ENCODE measurements at regions not wholly inside any gene's neighbourhood (a gene's known extent, or its start where the extent isn't known, plus 50 kb on each side); places are given as distances from the start of the nearest gene placed in this dataset.

DNA sequence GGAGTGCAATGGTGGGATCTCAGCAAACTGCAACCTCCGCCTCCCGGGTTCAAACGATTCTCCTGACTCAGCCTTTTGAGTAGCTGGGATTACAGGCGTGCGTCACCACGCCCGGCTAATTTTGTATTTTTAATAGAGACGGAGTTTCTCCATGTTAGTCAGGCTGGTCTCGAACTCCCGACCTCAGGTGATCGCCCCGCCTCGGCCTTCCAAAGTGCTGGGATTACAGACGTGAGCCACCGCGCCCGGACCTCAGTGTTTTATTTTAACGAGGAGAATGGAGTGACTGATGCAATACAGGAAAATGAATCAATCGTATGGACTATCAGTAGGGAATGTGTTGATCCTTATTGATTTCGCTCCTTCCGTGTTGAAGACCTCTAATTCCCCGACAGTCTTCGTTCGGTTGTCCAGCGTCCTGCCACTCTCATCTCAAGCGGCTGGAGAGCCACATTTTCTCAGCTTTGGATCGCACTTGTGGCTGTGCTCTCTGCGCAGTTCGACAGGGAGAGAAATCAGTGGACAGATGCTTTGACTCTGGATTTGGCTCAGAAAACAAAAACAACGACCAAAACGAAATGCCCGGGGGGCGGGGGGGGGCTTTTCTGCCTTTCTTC is 166.2 kb downstream of the TRIM27 start:
- Mint-ChIP-seq H3K9me3 (peaks cover 4% of the 10 kb centered on the region), H3K27ac (no peak overlapping the region), H3K4me3 (no peak overlapping the region), H3K4me1 (no peaks in the 10 kb centered on the region), H3K36me3 (ENCODE audit: low read depth) (no peaks in the 10 kb centered on the region), H3K27me3 (peaks cover 1% of the 10 kb centered on the region)
- intact Hi-C loops (cut with micrococcal nuclease), result no loop called here
- DNase-seq, result no peak

DNA sequence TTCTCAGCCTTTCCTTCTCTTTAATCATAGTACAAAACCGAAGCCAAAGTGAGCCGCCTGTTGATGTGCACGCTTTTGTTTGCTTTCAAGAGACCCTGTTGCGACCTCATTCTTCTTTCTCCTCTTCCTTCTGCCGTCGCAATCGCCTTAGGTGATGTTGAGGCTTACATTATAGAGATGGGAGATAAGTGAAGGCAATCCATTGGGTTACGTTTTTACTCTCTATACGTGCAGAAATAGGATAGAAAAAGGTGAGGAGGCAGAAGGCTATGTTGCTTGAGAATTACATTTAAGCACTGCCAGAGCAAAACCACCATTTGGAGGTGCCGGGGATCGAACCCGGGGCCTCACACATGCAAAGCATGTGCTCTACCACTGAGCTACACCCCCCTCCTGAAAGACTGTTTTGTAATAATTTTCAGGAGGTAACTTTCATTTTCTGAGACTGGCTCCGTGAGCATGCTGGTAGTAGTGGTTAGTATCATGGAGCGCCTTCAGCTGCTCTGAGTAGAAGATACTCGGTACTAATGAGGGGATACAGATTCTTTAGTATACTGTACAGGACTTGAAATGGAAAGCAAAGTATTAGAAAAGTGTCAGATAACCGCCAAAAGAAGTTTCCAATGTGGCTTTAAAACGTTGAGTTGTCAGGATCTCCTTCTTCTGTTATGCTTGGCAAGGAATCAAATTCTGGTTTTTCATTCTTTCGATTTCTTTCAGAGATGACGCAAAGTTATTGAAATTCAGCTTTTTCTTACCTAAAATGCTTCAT is 165.6 kb downstream of the TRIM27 start:
- Mint-ChIP-seq H3K4me3 (no peak overlapping the region), H3K36me3 (ENCODE audit: low read depth) (no peaks in the 10 kb centered on the region), H3K27me3 (peaks cover 2% of the 10 kb centered on the region), H3K9me3 (peaks cover 4% of the 10 kb centered on the region), H3K27ac (no peak overlapping the region), H3K4me1 (no peaks in the 10 kb centered on the region)
- intact Hi-C loops (cut with micrococcal nuclease), result no loop called here
- no peak for DNase-seq

DNA sequence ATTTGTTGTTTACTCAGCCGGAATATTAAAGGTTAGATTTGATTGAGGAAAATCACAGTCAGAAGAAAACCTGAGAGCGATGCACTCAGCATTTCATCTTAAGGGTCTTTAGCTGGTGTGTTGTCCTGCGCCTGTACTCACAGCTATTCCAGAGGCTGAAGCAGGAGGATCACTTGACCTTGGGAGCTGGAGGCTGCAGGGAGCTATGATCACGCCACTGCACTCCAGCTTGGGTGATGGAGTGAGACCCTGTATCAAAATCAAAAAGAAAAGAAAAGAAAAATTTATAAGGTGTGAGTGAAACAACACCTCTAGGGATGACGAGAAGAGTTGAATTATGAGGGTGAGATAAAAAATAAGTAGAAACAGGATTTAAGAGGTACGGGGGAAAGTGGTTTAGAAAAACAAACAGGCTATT is 165.0 kb downstream of the TRIM27 start:
- Mint-ChIP-seq H3K9me3 (peaks cover 4% of the 10 kb centered on the region), H3K27ac (no peak overlapping the region), H3K4me3 (no peak overlapping the region), H3K4me1 (no peaks in the 10 kb centered on the region), H3K27me3 (peaks cover 2% of the 10 kb centered on the region), H3K36me3 (ENCODE audit: low read depth) (no peaks in the 10 kb centered on the region)
- intact Hi-C loops (cut with micrococcal nuclease), result no loop called here
- no peak for DNase-seq

DNA sequence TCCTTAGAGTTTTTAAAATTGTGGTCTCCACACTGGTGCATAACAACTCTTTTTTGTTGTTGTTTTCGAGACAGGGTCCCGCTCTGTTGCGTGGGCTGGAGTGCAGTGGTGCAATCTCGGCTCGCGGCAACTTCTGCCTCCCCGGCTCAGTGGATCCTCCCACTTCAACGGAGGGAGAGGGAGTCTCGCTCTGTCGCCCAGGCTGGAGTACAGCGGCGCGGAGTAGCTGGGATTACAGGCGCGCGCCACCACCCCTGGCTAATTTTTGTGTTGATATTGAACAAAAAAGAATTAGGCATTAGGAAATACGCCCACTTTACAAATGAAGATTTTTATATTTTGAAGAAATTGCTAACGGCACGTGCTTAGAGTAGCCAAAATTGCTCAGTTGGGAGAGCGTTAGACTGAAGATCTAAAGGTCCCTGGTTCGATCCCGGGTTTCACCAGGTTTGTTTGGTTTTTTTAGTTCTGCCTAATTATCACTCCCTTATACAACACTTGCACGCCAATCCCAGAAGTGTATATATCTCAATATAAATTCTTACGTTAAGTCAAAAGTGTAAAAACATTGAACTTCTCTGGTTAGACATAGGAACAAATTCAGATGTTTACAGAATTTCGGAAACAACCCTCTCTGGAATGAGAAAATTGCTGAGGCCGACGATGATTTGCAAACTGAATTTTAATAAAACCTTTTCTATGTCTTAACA is 159.6 kb downstream of the TRIM27 start:
- no peaks in the 10 kb centered on the region for H3K4me1 Mint-ChIP-seq
- no peak for DNase-seq
- H3K9me3 Mint-ChIP-seq, result peaks cover 25% of the 10 kb centered on the region
- H3K27me3 Mint-ChIP-seq, result peaks cover 44% of the 10 kb centered on the region
- H3K27ac Mint-ChIP-seq, result no peak overlapping the region
- intact Hi-C loops (cut with micrococcal nuclease), result no loop called here
- H3K4me3 Mint-ChIP-seq, result no peak overlapping the region
- H3K36me3 Mint-ChIP-seq (ENCODE audit: low read depth), result no peaks in the 10 kb centered on the region

DNA sequence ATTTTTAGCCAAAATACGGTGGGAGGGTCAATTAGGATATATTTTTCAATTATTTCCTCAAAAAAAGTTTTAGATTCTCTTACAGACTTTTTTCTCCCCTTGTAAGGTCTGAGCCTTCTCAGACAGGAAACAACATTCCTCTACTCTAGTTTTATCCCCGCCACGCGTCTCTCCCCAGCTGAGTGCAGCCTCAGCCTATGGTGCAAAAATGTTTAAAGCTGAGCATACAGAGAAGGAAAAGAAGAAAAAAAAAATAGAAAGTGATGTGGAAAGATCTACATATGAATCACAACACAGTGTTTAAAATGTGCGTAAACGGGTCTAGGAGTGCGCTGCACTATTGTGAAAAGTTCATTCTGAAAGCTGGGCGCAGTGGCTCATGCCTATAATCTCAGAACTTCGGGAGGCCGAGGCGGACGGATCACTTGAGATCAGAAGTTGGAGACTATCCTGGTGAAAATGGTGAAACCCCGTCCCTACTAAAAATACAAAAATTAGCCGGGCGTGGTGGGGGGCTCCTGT is 159.0 kb downstream of the TRIM27 start:
- Mint-ChIP-seq H3K27ac (no peak overlapping the region), H3K9me3 (peaks cover 29% of the 10 kb centered on the region), H3K4me3 (no peak overlapping the region), H3K27me3 (peaks cover 50% of the 10 kb centered on the region), H3K36me3 (ENCODE audit: low read depth) (no peaks in the 10 kb centered on the region), H3K4me1 (no peaks in the 10 kb centered on the region)
- intact Hi-C loops (cut with micrococcal nuclease), result no loop called here
- no peak for DNase-seq

DNA sequence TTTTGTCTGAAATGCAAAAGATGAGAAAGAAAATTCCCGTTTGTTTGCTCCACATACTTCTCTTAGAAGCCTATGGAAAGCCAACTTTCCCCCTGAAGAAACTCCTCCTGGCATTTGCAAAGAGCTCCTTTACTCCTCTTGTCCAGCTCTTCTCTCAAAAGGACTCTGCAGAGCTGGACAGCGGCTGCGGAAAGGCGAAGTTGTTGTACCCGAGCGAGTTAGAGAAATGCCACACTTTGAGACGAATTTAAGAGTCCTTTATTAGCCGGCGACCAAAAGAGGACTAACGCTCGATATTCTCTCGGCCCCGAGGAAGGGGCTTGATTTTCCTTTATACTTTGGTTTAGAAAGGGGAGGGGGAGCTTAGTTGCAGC is 157.8 kb downstream of the TRIM27 start:
- Mint-ChIP-seq H3K27ac (no peak overlapping the region), H3K4me3 (no peak overlapping the region), H3K9me3 (peaks cover 33% of the 10 kb centered on the region), H3K36me3 (ENCODE audit: low read depth) (no peaks in the 10 kb centered on the region), H3K27me3 (peaks cover 56% of the 10 kb centered on the region), H3K4me1 (no peaks in the 10 kb centered on the region)
- no peak for DNase-seq
- intact Hi-C loops (cut with micrococcal nuclease), result loop anchor here (2.0 kb wide), 1 partner anchor 31 kb away; no protein-coding TSS in a partner anchor

DNA sequence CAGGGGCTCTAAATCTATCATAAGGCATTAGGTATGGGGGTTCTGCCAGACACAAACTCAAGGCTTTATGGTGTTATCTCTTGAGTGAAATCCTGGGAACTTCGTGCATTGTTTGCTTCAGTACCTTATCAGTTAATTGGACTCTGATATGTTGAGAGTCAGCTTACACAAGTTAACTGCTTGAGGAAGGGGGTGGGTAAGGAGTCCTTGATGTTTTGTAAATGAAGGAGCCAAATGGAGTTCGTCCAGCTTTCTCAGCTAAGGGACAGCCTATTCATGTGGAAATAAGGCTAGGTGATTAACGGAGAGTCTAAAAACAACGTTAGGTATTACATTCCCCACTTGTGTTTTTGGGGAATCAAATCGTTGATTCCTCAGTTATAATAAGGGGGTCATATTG is 157.4 kb downstream of the TRIM27 start:
- no peaks in the 10 kb centered on the region for H3K4me1 Mint-ChIP-seq
- no peak for DNase-seq
- no peak overlapping the region for H3K27ac Mint-ChIP-seq
- intact Hi-C loops (cut with micrococcal nuclease), result loop anchor here (2.0 kb wide), 1 partner anchor 32 kb away; no protein-coding TSS in a partner anchor
- H3K4me3 Mint-ChIP-seq, result no peak overlapping the region
- H3K27me3 Mint-ChIP-seq, result peaks cover 61% of the 10 kb centered on the region
- H3K36me3 Mint-ChIP-seq (ENCODE audit: low read depth), result no peaks in the 10 kb centered on the region
- peaks cover 33% of the 10 kb centered on the region for H3K9me3 Mint-ChIP-seq

DNA sequence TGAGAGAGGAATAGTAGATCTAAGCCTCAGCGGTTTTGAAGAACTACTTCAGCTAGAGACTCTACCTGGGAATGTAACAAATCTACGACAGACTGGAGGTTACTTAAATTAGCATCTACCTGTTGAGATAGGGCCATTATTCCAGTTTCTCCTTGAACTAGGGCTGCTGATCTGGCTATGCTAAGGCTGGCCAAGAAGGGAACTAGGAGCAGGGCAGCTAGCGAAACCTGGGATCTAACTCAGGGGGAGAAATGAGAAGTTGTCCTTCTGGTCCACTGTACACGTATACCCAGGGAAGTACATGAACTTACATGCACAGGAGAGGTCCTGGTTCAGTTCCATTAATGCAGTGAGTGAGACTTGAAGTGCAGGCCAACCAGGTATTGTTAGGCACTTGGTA is 156.7 kb downstream of the TRIM27 start:
- intact Hi-C loops (cut with micrococcal nuclease), result loop anchor here (2.0 kb wide), 1 partner anchor 32 kb away; no protein-coding TSS in a partner anchor
- Mint-ChIP-seq H3K36me3 (ENCODE audit: low read depth) (no peaks in the 10 kb centered on the region), H3K4me1 (no peaks in the 10 kb centered on the region), H3K9me3 (peaks cover 33% of the 10 kb centered on the region), H3K4me3 (no peak overlapping the region), H3K27me3 (peaks cover 68% of the 10 kb centered on the region), H3K27ac (no peak overlapping the region)
- DNase-seq, result no peak

DNA sequence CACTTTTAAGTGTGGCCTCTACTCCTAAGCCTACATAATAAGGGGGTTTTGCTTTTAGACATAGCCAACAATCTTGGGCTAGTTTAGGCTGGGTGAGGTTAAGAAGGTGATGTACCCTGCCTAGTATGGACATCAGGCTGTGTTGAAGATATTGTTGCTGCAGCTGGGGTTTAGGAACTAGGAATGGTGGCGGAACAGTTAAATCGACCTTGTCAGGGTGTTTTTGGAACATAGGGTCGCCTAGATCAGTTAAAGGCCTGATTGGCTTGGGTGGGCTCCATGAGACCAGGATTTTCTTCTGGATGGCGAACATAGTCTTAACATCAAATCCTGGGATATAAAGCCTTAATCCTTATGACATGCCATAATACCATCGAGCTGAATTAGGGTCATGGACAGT is 156.1 kb downstream of the TRIM27 start:
- Mint-ChIP-seq H3K27ac (no peak overlapping the region), H3K27me3 (peaks cover 72% of the 10 kb centered on the region), H3K9me3 (peaks cover 33% of the 10 kb centered on the region), H3K36me3 (ENCODE audit: low read depth) (no peaks in the 10 kb centered on the region), H3K4me1 (no peaks in the 10 kb centered on the region), H3K4me3 (no peak overlapping the region)
- intact Hi-C loops (cut with micrococcal nuclease), result loop anchor here (2.0 kb wide), 1 partner anchor 33 kb away; no protein-coding TSS in a partner anchor
- no peak for DNase-seq

DNA sequence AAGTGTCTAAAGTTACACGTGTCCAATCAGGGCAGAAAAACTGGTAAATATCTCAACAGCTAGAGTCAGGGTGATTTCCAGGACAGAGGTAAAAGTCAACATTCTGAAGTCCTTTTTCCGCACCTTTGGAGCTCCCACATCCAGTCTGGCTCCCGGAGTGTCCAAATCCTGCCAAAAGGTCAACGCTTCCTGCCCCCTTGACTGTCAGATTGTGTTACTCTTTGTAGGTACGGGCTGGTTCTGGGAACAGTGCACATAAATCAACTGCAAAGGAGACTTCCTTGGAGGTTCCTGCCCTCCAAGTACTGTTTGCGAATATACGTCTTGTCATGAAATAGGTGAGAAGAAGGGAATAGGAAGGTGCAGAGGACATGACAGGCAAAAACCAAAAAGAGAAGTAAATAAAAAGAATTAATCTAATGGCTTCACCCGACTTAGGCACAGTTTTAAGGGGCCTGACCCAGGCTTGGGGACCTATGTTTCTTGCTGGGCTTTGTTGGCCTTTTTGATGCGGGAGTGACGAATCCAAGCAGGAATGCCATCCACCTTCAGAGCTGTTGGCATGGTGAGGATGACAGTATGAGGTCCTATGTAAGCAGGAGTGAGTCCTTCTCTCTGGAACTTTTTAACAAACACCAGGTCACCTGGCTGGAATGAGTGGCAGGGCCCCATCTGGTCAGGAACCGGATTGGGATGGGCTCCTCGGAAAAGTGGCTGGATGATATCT is 155.4 kb downstream of the TRIM27 start:
- intact Hi-C loops (cut with micrococcal nuclease), result no loop called here
- H3K27ac Mint-ChIP-seq, result no peak overlapping the region
- H3K36me3 Mint-ChIP-seq (ENCODE audit: low read depth), result peaks cover 4% of the 10 kb centered on the region
- peaks cover 39% of the 10 kb centered on the region for H3K9me3 Mint-ChIP-seq
- H3K27me3 Mint-ChIP-seq, result peaks cover 78% of the 10 kb centered on the region
- H3K4me1 Mint-ChIP-seq, result peaks cover 5% of the 10 kb centered on the region
- no peak for DNase-seq
- no peak overlapping the region for H3K4me3 Mint-ChIP-seq

DNA sequence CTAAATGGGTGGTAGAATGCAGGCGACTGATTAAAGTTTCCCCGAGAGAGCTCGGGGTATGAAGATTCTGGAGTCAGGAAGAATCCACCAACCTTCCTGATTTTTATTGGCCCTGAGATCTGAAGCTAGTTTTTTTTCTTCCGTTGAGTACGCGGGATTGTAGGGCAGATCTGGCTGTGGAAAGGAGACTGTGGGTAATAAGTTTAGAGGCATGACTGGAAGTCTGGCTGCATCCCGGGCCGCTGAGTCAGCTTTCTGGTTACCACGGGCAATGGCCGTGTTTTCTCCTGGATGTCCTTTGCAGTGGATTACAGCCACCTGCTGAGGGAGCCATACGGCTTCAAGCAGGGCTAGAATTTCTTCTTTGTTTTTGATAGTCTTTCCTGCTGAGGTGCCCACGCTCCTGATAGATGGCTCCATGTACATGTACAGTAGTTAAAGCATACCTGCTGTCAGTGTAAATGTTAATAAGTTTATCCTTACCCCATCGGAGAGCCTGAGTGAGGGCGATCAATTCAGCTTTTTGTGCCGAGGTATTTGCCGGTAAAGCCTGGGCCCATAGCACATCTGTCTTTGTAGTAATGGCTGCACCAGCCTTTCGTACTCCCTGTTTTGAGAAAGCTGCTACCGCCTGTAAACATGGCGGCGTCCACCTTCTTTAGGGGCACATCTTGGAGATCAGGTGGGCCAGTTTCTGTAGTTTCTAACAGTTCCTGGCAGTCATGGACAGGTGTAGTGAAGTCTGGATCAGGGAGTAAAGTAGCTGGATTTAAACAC is 154.0 kb downstream of the TRIM27 start:
- Mint-ChIP-seq H3K36me3 (ENCODE audit: low read depth) (peaks cover 9% of the 10 kb centered on the region), H3K4me1 (peaks cover 5% of the 10 kb centered on the region), H3K27ac (no peak overlapping the region), H3K27me3 (peaks cover 90% of the 10 kb centered on the region), H3K9me3 (peaks cover 48% of the 10 kb centered on the region), H3K4me3 (no peak overlapping the region)
- no peak for DNase-seq
- intact Hi-C loops (cut with micrococcal nuclease), result loop anchor here (5.0 to 10.0 kb wide), 2 partner anchors 42 to 1095 kb away; no protein-coding TSS in a partner anchor

DNA sequence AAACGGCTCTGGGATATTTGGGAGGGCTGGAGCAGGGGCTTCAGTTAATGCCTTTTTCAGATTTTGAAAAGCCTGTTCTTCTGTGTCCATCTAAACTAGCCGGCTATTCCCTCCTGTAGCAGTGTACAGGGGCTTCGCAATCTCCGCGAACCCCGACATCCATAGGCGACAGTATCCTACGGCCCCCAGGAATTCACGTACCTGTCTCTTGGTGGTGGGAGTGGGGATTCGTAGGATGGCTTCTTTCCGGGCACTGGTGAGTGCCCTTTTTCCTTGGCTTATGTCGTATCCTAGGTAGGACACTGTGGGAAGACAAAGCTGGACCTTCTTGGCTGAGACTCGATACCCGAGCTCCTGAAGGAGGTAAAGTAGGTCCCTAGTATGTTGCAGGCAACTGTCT is 153.1 kb downstream of the TRIM27 start:
- H3K4me3 Mint-ChIP-seq, result no peak overlapping the region
- H3K9me3 Mint-ChIP-seq, result peaks cover 51% of the 10 kb centered on the region
- H3K4me1 Mint-ChIP-seq, result peaks cover 5% of the 10 kb centered on the region
- peaks cover 11% of the 10 kb centered on the region for H3K36me3 Mint-ChIP-seq (ENCODE audit: low read depth)
- intact Hi-C loops (cut with micrococcal nuclease), result loop anchor here (5.0 to 10.0 kb wide), 2 partner anchors 42 to 1096 kb away; no protein-coding TSS in a partner anchor
- peaks cover 90% of the 10 kb centered on the region for H3K27me3 Mint-ChIP-seq
- no peak for DNase-seq
- no peak overlapping the region for H3K27ac Mint-ChIP-seq

Measured in activated CD4-positive, alpha-beta T cell treated with anti-CD3 and anti-CD28 coated beads, Interleukin-2, amount 10 ng/mL, durations not matched to agents 24 days and 14 days (primary cell).